GM19438 (cell line): ENCODE measurements at regions not wholly inside any gene's neighbourhood (a gene's known extent, or its start where the extent isn't known, plus 50 kb on each side); places are given as distances from the start of the nearest gene placed in this dataset.
"Not testable (repeated sequence)": the region's sequence is repeated elsewhere in the genome, so short reads cannot be mapped to it uniquely, and the experiment has no call there.

Experiments used
- ATAC-seq: cut with Tn5 transposase; IDR thresholded peaks from one replicate; pipeline ENCODE4 v1.9.1; 2021; ENCODE audit warnings: low read depth; ENCODE audit not compliant: unreplicated experiment

GRCh38 chr4:20124317-20125026 is 127.2 kb upstream of the SLIT2 start:
- no peak for ATAC-seq

- no peak for ATAC-seq
These were observed 129.3 kb upstream of the SLIT2 start for GRCh38 chr4:20122198-20122988.

- no peak for ATAC-seq
These were observed 132.6 kb upstream of the SLIT2 start for GRCh38 chr4:20119141-20119540.

GRCh38 chr4:20109391-20109790 is 142.3 kb upstream of the SLIT2 start:
- no peak for ATAC-seq

GRCh38 chr4:20106921-20107320 is 144.8 kb upstream of the SLIT2 start:
- ATAC-seq: no peak

- no peak for ATAC-seq
These were observed 149.9 kb upstream of the SLIT2 start for GRCh38 chr4:20101831-20102230.

- no peak for ATAC-seq
These were observed 154.8 kb upstream of the SLIT2 start for GRCh38 chr4:20096911-20097310.

GRCh38 chr4:20095805-20096541 is 155.7 kb upstream of the SLIT2 start:
- no peak for ATAC-seq

- ATAC-seq: no peak
These were observed 159.9 kb upstream of the SLIT2 start for GRCh38 chr4:20091781-20092180.

- no peak for ATAC-seq
These were observed 164.2 kb upstream of the SLIT2 start for GRCh38 chr4:20087522-20087911.

- ATAC-seq: no peak
These were observed 164.7 kb upstream of the SLIT2 start for GRCh38 chr4:20086799-20087521.

- ATAC-seq: no peak
These were observed 165.5 kb upstream of the SLIT2 start for GRCh38 chr4:20086067-20086798.

- no peak for ATAC-seq
These were observed 166.1 kb upstream of the SLIT2 start for GRCh38 chr4:20085653-20086052.

GRCh38 chr4:20085156-20085555 is 166.5 kb upstream of the SLIT2 start:
- ATAC-seq: no peak

- no peak for ATAC-seq
These were observed 167.2 kb upstream of the SLIT2 start for GRCh38 chr4:20084488-20084887.

GRCh38 chr4:20078644-20079043 is 173.1 kb upstream of the SLIT2 start:
- ATAC-seq: no peak

- ATAC-seq: no peak
These were observed 176.3 kb upstream of the SLIT2 start for GRCh38 chr4:20075248-20075871.

- no peak for ATAC-seq
These were observed 177.3 kb upstream of the SLIT2 start for GRCh38 chr4:20074450-20074849.

- ATAC-seq: no peak
These were observed 185.8 kb upstream of the SLIT2 start for GRCh38 chr4:20065952-20066351.

GRCh38 chr4:20062857-20063256 is 188.8 kb upstream of the SLIT2 start:
- not testable (repeated sequence) for ATAC-seq
